ENCODE measurements at regions not wholly inside any gene's neighbourhood (a gene's known extent, or its start where the extent isn't known, plus 50 kb on each side); places are given as distances from the start of the nearest gene placed in this dataset.

- Histone ChIP-seq H4K20me1 (ENCODE audit: insufficient read depth) (no peaks in the 10 kb centered on the region), H3K4me1 (ENCODE audit: control insufficient read depth in 1 of 2, insufficient read depth in 2 of 2, low read length in 2 of 2) (peaks cover 0 to 7% of the 10 kb centered on the region in 2 experiments; a peak in 1 of 4 replicates), H3K4me3 (replicated peaks in 1 of 2; ENCODE audit: low read depth in 1 of 2, low read length in 2 of 2) (no peak overlapping the region), H3K9me3 (ENCODE audit: control insufficient read depth in 1 of 2, insufficient read depth in 1 of 2, low read depth in 1 of 2, low read length in 2 of 2) (no peaks in the 10 kb centered on the region), H3K79me2 (ENCODE audit: insufficient read depth, low read length) (no peaks in the 10 kb centered on the region), H3K4me2 (ENCODE audit: low read length) (no peak overlapping the region), H3K9ac (ENCODE audit: low read length) (no peak overlapping the region), H3K36me3 (ENCODE audit: control insufficient read depth in 1 of 2, insufficient read depth in 2 of 2, low read length in 2 of 2) (no peaks in the 10 kb centered on the region), H3K9me2 (ENCODE audit: insufficient read depth) (peaks cover 5% of the 10 kb centered on the region; the same call in 1 of the 2 replicates), H2AFZ (ENCODE audit: low read depth, low read length, poor library complexity, severe bottlenecking) (no peak overlapping the region), H3K27me3 (ENCODE audit: insufficient read depth, low read length) (no peaks in the 10 kb centered on the region), H3K27ac (ENCODE audit: low read depth, low read length) (no peak overlapping the region)
- no peak for DNase-seq (ENCODE audit: low read depth, low spot score)
- POLR2A ChIA-PET, result no interaction called here
- intact Hi-C loops (cut with micrococcal nuclease), result no loop called here
- CTCF ChIA-PET, result no interaction called here
- TF ChIP-seq TCF7L2 (IDR thresholded peaks at IDR 0.05; ENCODE audit: borderline replicate concordance, extremely low read depth, insufficient read depth, insufficient read length), result no peak
- no peak for TF ChIP-seq ELF1 (IDR thresholded peaks at IDR 0.05; ENCODE audit: borderline replicate concordance, low read depth)
- TF ChIP-seq ATF3 (IDR thresholded peaks at IDR 0.05), result no peak
- RAD21 ChIA-PET (ENCODE audit: low non-redundant PET in 1 of 2, low total read pairs in 2 of 2, uncharacterized antibody in 2 of 2, unreplicated experiment in 2 of 2), result no interaction called here
- ATAC-seq, result no peak
- no TSS peak for BruUV-seq (replicated peaks)
Observed at GRCh38 chr2:105464325-105464724, 65.5 kb upstream of the FHL2 start.

GRCh38 chr2:105460048-105460732 lies 61.3 kb upstream of the FHL2 start:
- no TSS peak for BruUV-seq (replicated peaks)
- Histone ChIP-seq H3K27me3 (ENCODE audit: insufficient read depth, low read length) (no peaks in the 10 kb centered on the region), H3K9ac (ENCODE audit: low read length) (no peak overlapping the region), H3K4me1 (ENCODE audit: control insufficient read depth in 1 of 2, insufficient read depth in 2 of 2, low read length in 2 of 2) (peaks cover 10 to 13% of the 10 kb centered on the region in 2 experiments), H4K20me1 (ENCODE audit: insufficient read depth) (no peaks in the 10 kb centered on the region), H3K9me2 (ENCODE audit: insufficient read depth) (no peaks in the 10 kb centered on the region), H3K4me2 (ENCODE audit: low read length) (no peak overlapping the region), H3K79me2 (ENCODE audit: insufficient read depth, low read length) (no peaks in the 10 kb centered on the region), H2AFZ (ENCODE audit: low read depth, low read length, poor library complexity, severe bottlenecking) (no peak overlapping the region), H3K36me3 (ENCODE audit: control insufficient read depth in 1 of 2, insufficient read depth in 2 of 2, low read length in 2 of 2) (no peaks in the 10 kb centered on the region), H3K9me3 (ENCODE audit: control insufficient read depth in 1 of 2, insufficient read depth in 1 of 2, low read depth in 1 of 2, low read length in 2 of 2) (no peaks in the 10 kb centered on the region), H3K27ac (ENCODE audit: low read depth, low read length) (no peak overlapping the region), H3K4me3 (replicated peaks in 1 of 2; ENCODE audit: low read depth in 1 of 2, low read length in 2 of 2) (no peak overlapping the region)
- RAD21 ChIA-PET (ENCODE audit: low non-redundant PET in 1 of 2, low total read pairs in 2 of 2, uncharacterized antibody in 2 of 2, unreplicated experiment in 2 of 2), result no interaction called here
- POLR2A ChIA-PET, result no interaction called here
- ATAC-seq (no peak), DNase-seq (ENCODE audit: low read depth, low spot score) (no peak)
- TF ChIP-seq CEBPB (IDR thresholded peaks at IDR 0.05; ENCODE audit: low read depth) (no peak), SP1 (IDR thresholded peaks at IDR 0.05; ENCODE audit: low read depth) (no peak), RAD21 (IDR thresholded peaks at IDR 0.05; ENCODE audit: low read depth) (no peak), ATF3 (IDR thresholded peaks at IDR 0.05) (no peak), EGR1 (IDR thresholded peaks at IDR 0.05; ENCODE audit: low read depth) (no peak), YY1 (IDR thresholded peaks at IDR 0.05; ENCODE audit: extremely low read depth, insufficient replicate concordance, low read depth, low read length) (no peak)
- CTCF ChIA-PET, result no interaction called here
- intact Hi-C loops (cut with micrococcal nuclease), result no loop called here

All from HCT116 (cell line).